ENCODE measurements at regions not wholly inside any gene's neighbourhood (a gene's known extent, or its start where the extent isn't known, plus 50 kb on each side); places are given as distances from the start of the nearest gene placed in this dataset.

DNA sequence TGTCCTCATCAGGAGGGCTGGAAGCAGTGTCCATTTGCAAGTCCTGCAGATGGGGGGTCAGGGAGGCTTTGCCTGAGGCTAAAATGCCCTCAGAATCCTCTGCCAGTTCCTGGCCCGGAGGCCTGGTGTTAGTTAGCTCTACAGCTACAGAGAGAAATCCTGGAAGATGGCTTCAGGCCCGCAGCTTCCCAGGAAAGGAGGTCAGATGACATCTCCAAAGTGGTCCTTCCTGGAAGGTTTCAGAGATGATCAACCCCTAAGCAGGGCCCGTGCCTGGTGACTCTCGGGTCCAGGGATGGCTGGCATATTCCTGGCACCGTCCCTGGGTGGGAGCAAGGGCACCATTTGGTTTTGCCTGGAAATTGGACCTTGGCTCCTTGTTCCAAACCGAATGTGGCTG lies 959.1 kb downstream of the BRD1 start:
- Histone ChIP-seq H3K36me3 (ENCODE audit: control insufficient read depth in 2 of 2, insufficient read depth in 1 of 2, low read length in 2 of 2) (no peaks in the 10 kb centered on the region), H3K4me3 (ENCODE audit: low read depth, low read length) (no peak overlapping the region), H3K27ac (ENCODE audit: extremely low read depth, low read depth, low read length) (no peak overlapping the region), H3K4me1 (ENCODE audit: control insufficient read depth, insufficient read depth, low read length) (no peaks in the 10 kb centered on the region), H3K9me3 (ENCODE audit: control insufficient read depth, insufficient read depth, low read depth, low read length) (no peaks in the 10 kb centered on the region)
- CTCF ChIA-PET, result interaction anchor here (1.4 kb wide), 1 partner anchor 8 kb away, joined by 5 read pairs; no protein-coding TSS in a partner anchor
- TF ChIP-seq ZNF138 (tag by site-specific recombination; IDR thresholded peaks at IDR 0.05; ENCODE audit: borderline replicate concordance), result no peak
- TF ChIP-seq ZNF157 (tag by site-specific recombination; IDR thresholded peaks at IDR 0.05), result no peak
- TF ChIP-seq ZNF707 (tag by site-specific recombination; IDR thresholded peaks at IDR 0.05), result no peak
- TF ChIP-seq ZNF555 (tag by site-specific recombination; conservative IDR thresholded peaks at IDR 0.05), result no peak
- no peak for TF ChIP-seq ZNF521 (tag by site-specific recombination; IDR thresholded peaks at IDR 0.05)
- TF ChIP-seq MYNN (tag by site-specific recombination; IDR thresholded peaks at IDR 0.05; ENCODE audit: borderline replicate concordance), result no peak
- no peak for TF ChIP-seq ZNF223 (tag by site-specific recombination; IDR thresholded peaks at IDR 0.05)
- TF ChIP-seq PRDM2 (tag by site-specific recombination; IDR thresholded peaks at IDR 0.05; ENCODE audit: borderline replicate concordance), result no peak
- no peak for TF ChIP-seq ZBTB10 (tag by site-specific recombination; IDR thresholded peaks at IDR 0.05)
- TF ChIP-seq GLIS2 (tag by site-specific recombination; IDR thresholded peaks at IDR 0.05), result no peak
- POLR2A ChIA-PET, result no interaction called here

DNA sequence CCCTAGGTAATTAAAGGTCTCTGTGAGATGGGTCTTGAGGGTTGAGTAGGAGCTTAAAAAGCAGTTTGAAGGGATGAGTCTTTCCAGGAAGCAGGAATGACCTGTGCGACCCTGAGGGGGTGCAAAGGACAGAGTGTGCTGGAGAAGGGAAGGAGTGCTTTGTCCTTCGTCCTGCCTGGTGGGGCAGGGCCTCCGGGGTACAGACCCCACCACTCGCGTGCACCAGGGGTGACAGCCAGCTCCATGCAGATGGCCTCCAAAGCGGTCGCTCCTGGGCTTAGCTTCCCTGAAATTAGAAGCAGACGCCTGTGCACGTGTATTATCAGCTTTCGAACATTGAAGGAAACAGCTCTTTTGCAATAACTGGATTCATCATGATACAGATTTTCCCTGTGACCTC lies 959.8 kb downstream of the BRD1 start:
- Histone ChIP-seq H3K36me3 (ENCODE audit: control insufficient read depth in 2 of 2, insufficient read depth in 1 of 2, low read length in 2 of 2) (no peaks in the 10 kb centered on the region), H3K27ac (ENCODE audit: extremely low read depth, low read depth, low read length) (no peak overlapping the region), H3K4me1 (ENCODE audit: control insufficient read depth, insufficient read depth, low read length) (no peaks in the 10 kb centered on the region), H3K9me3 (ENCODE audit: control insufficient read depth, insufficient read depth, low read depth, low read length) (no peaks in the 10 kb centered on the region), H3K4me3 (ENCODE audit: low read depth, low read length) (no peak overlapping the region)
- ChIA-PET CTCF (interaction anchor here (1.4 kb wide), 1 partner anchor 9 kb away, joined by 5 read pairs; no protein-coding TSS in a partner anchor), POLR2A (no interaction called here)
- TF ChIP-seq ZNF341 (tag by site-specific recombination; IDR thresholded peaks at IDR 0.05; ENCODE audit: low read depth), result no peak
- TF ChIP-seq ZNF148 (tag by site-specific recombination; IDR thresholded peaks at IDR 0.05; ENCODE audit: borderline replicate concordance), result no peak
- no peak for TF ChIP-seq ZNF600 (tag by site-specific recombination; IDR thresholded peaks at IDR 0.05)
- no peak for TF ChIP-seq ZNF391 (tag by site-specific recombination; IDR thresholded peaks at IDR 0.05; ENCODE audit: borderline replicate concordance, low read depth)
- TF ChIP-seq ZNF791 (tag by site-specific recombination; IDR thresholded peaks at IDR 0.05), result no peak
- no peak for TF ChIP-seq ZNF610 (tag by site-specific recombination; IDR thresholded peaks at IDR 0.05; ENCODE audit: borderline replicate concordance)
- no peak for TF ChIP-seq ZNF785 (tag by site-specific recombination; IDR thresholded peaks at IDR 0.05)
- no peak for TF ChIP-seq ZNF37A (tag by site-specific recombination; IDR thresholded peaks at IDR 0.05)
- TF ChIP-seq ZNF521 (tag by site-specific recombination; IDR thresholded peaks at IDR 0.05), result no peak
- no peak for TF ChIP-seq ZNF488 (tag by site-specific recombination; IDR thresholded peaks at IDR 0.05)
- TF ChIP-seq ZBTB49 (tag by site-specific recombination; IDR thresholded peaks at IDR 0.05; ENCODE audit: low read depth), result no peak
- TF ChIP-seq ZNF133 (tag by site-specific recombination; IDR thresholded peaks at IDR 0.05), result no peak
